ENCODE measurements at regions not wholly inside any gene's neighbourhood (a gene's known extent, or its start where the extent isn't known, plus 50 kb on each side); places are given as distances from the start of the nearest gene placed in this dataset.

DNA sequence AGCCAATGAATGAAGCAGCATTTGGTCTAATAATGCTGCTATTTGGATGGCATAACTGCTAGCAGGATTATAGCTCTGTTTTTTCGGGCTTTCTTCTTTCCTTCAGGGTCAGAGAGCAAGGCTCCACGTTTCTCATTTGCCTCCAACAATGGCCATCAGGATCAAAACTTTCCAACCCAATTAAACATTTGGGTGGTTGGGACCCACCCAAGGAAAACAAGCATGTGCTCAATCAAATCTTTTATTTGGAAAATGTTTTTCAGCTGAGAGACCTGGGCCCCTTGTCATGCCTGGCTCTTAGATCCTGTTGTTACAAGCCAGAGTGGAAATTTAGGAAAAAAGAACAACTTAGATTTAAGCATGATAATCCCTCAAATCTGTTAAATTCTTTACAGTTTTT, 373.1 kb upstream of the USP24 start:
- Histone ChIP-seq H3K4me3 (ENCODE audit: extremely low read depth in 1 of 4, insufficient read depth in 2 of 4, low read depth in 3 of 4, low read length in 4 of 4) (no peak overlapping the region), H2BK120ac (replicated peaks; ENCODE audit: low read depth, low read length) (no peak overlapping the region), H3K79me1 (ENCODE audit: low read depth, low read length) (no peaks in the 10 kb centered on the region), H3K27me3 (replicated peaks in 1 of 4; ENCODE audit: control insufficient read depth in 3 of 4, extremely low read depth in 1 of 4, insufficient read depth in 3 of 4, low read length in 3 of 4) (peaks cover 0 to 1% (median 0%) of the 10 kb centered on the region in 4 experiments; a peak in 1 of 7 replicates), H3K14ac (ENCODE audit: insufficient read length) (no peak overlapping the region), H3K4ac (replicated peaks; ENCODE audit: insufficient read length, low read depth, low read length) (no peak overlapping the region), H3K56ac (replicated peaks; ENCODE audit: insufficient read length, low read depth, low read length) (no peak overlapping the region), H3K79me2 (ENCODE audit: control insufficient read depth in 1 of 2, insufficient read depth in 2 of 2, low read length in 2 of 2) (no peaks in the 10 kb centered on the region), H3K4me1 (replicated peaks in 1 of 4; ENCODE audit: control insufficient read depth in 3 of 4, insufficient read depth in 4 of 4, low read length in 3 of 4) (peaks cover 0 to 3% (median 2%) of the 10 kb centered on the region in 4 experiments; a peak in 3 of 7 replicates), H2AK5ac (ENCODE audit: low read depth, low read length) (no peak overlapping the region), H3K9me3 (ENCODE audit: insufficient read depth in 2 of 2, low read depth in 1 of 2, low read length in 1 of 2) (no peaks in the 10 kb centered on the region), H4K91ac (replicated peaks; ENCODE audit: insufficient read length, low read length) (no peak overlapping the region), H3K9ac (replicated peaks in 1 of 4; ENCODE audit: extremely low read depth in 1 of 4, low read depth in 3 of 4, low read length in 3 of 4) (no peak overlapping the region), H4K5ac (ENCODE audit: insufficient read length, low read depth, low read length) (no peak overlapping the region), H2AFZ (ENCODE audit: low read length) (no peak overlapping the region), H4K8ac (ENCODE audit: extremely low read depth, insufficient read depth, low read length) (no peak overlapping the region), H2BK5ac (ENCODE audit: low read depth, low read length) (no peak overlapping the region), H3K18ac (ENCODE audit: extremely low read depth, low read length) (no peak overlapping the region), H2BK12ac (ENCODE audit: low read depth, low read length) (no peak overlapping the region), H3K27ac (ENCODE audit: low read depth, low read length) (no peak overlapping the region), H3K23me2 (ENCODE audit: low read depth, low read length) (no peaks in the 10 kb centered on the region), H4K20me1 (replicated peaks in 1 of 2; ENCODE audit: control insufficient read depth in 1 of 2, insufficient read depth in 2 of 2, low read length in 2 of 2) (no peaks in the 10 kb centered on the region), H2BK15ac (ENCODE audit: low read length) (no peak overlapping the region), H3K23ac (ENCODE audit: insufficient read length) (no peak overlapping the region), H3K36me3 (ENCODE audit: control insufficient read depth in 2 of 4, insufficient read depth in 4 of 4, low read length in 3 of 4) (no peaks in the 10 kb centered on the region), H3K4me2 (ENCODE audit: insufficient read depth in 1 of 2, low read depth in 2 of 2, low read length in 2 of 2) (no peak overlapping the region), H2BK20ac (ENCODE audit: low read length) (no peak overlapping the region)
- CTCF ChIA-PET (ENCODE audit: partially characterized antibody) = interaction anchor here (0.7 kb wide), 1 partner anchor 140 kb away, joined by 3 read pairs; no protein-coding TSS in a partner anchor
- TF ChIP-seq, protein P1, sequence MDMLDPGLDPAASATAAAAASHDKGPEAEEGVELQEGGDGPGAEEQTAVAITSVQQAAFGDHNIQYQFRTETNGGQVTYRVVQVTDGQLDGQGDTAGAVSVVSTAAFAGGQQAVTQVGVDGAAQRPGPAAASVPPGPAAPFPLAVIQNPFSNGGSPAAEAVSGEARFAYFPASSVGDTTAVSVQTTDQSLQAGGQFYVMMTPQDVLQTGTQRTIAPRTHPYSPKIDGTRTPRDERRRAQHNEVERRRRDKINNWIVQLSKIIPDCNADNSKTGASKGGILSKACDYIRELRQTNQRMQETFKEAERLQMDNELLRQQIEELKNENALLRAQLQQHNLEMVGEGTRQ (IDR thresholded peaks at IDR 0.05; ENCODE audit: low read length) = no peak
- no peak for TF ChIP-seq SP4 (IDR thresholded peaks at IDR 0.05; ENCODE audit: low read length)
- TF ChIP-seq RBBP5 (IDR thresholded peaks at IDR 0.05; ENCODE audit: borderline replicate concordance, low read depth, low read length) = no peak
- no peak for TF ChIP-seq SIN3A (conservative IDR thresholded peaks at IDR 0.05 in 1 of 2, IDR thresholded peaks at IDR 0.05 in 1 of 2; ENCODE audit: low read depth in 1 of 2, low read length in 2 of 2)
- TF ChIP-seq, protein P2, sequence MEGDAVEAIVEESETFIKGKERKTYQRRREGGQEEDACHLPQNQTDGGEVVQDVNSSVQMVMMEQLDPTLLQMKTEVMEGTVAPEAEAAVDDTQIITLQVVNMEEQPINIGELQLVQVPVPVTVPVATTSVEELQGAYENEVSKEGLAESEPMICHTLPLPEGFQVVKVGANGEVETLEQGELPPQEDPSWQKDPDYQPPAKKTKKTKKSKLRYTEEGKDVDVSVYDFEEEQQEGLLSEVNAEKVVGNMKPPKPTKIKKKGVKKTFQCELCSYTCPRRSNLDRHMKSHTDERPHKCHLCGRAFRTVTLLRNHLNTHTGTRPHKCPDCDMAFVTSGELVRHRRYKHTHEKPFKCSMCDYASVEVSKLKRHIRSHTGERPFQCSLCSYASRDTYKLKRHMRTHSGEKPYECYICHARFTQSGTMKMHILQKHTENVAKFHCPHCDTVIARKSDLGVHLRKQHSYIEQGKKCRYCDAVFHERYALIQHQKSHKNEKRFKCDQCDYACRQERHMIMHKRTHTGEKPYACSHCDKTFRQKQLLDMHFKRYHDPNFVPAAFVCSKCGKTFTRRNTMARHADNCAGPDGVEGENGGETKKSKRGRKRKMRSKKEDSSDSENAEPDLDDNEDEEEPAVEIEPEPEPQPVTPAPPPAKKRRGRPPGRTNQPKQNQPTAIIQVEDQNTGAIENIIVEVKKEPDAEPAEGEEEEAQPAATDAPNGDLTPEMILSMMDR (IDR thresholded peaks at IDR 0.05; ENCODE audit: control extremely low read depth in 1 of 3, insufficient read depth in 1 of 3, low read depth in 1 of 3, low read length in 3 of 3) = no peak
- TF ChIP-seq RFX5 (IDR thresholded peaks at IDR 0.05; ENCODE audit: borderline replicate concordance, low read depth, low read length) = no peak
- no peak for TF ChIP-seq JUN (IDR thresholded peaks at IDR 0.05; ENCODE audit: low read depth, low read length)
- TF ChIP-seq RAD21 (IDR thresholded peaks at IDR 0.05 in 1 of 2, conservative IDR thresholded peaks at IDR 0.05 in 1 of 2; ENCODE audit: low read depth in 2 of 2, low read length in 2 of 2) = no peak
- POLR2A ChIA-PET (ENCODE audit: partially characterized antibody) = no interaction called here
- DNase-seq (ENCODE audit: low read depth in 1 of 2, low spot score in 2 of 2) (no peak), FAIRE-seq (no peak)
- 65% methylated on average over 2 of the region's 2 CpGs; no CpG with 5 or more reads in 1 of the 2 experiments for WGBS, 2 experiments (ENCODE audit: extremely low coverage in 1 of 2, insufficient coverage in 1 of 2, insufficient read length in 1 of 2, insufficient replicate concordance in 2 of 2, low coverage in 1 of 2, low lambda C conversion rate in 2 of 2, missing lambda C conversion rate in 1 of 2)
